ENCODE measurements at regions not wholly inside any gene's neighbourhood (a gene's known extent, or its start where the extent isn't known, plus 50 kb on each side); places are given as distances from the start of the nearest gene placed in this dataset.

DNA sequence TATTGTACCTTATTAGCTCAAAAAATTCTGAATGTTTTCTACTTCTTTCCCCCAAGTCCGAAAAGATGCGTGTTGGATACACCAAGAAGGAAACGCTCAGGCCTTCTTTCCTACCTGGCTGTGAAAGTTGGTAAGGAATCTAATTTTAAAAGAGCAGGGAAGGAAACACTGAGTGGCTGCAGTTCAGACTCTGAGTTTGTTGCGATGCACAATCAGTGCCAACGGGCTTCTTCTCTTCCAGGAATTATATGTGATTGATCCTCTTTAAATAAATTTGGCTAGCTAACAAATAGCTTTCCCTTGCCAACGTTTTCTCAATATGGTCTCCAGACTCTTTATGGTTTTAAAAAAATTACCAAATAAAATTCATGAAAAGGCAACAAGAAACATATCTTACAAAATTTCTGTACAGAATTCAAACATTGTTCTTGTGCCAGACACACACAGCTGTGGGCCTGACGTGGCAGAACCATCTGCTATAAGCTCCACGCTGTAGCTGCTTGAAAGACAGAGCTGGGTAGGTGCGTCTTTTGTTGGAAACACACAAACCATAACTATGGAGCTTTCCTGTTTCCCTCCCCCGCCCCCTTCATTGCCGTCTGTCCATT lies 493.1 kb downstream of the ZNF608 start:
- no peak for DNase-seq

DNA sequence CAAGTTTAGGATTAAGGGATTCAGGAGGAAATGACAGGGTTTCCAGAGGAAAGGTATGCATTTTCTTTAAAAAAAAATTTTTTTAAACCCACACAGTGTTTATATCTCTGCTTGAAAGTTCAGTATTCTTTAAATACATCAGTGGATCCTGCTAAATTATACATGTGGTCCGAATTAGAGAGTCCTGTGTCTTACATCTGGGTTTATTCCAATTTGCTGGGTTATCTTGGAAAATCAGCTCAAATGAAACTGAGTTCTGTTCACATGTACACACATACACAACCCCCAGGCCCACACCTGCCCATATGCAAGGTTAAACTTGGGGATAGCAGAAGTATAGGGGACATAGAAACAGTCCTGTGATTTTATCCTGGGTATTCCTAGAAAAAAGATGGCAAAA lies 493.7 kb downstream of the ZNF608 start:
- DNase-seq = no peak

DNA sequence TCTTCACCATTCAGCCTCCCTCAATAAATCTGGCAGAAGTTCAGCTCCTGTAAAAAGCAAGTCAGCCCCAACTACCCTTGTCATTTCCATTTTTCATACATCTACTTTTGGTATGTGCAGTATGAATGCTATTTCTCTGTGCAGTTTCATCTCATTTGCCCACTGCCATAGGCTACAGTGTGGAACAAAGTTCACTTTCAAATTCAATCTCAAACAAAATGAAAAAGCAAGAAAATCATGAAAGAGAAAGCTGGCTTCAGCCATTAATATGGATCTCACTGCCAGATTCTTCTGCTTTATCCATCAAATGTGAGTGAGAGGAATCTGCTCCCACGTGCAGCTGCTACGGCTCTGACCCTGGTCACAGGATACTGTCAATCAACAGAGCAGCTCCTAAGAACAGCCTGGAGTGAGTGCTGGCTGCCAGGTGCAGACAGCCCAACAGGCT lies 494.2 kb downstream of the ZNF608 start:
- no peak for DNase-seq

DNA sequence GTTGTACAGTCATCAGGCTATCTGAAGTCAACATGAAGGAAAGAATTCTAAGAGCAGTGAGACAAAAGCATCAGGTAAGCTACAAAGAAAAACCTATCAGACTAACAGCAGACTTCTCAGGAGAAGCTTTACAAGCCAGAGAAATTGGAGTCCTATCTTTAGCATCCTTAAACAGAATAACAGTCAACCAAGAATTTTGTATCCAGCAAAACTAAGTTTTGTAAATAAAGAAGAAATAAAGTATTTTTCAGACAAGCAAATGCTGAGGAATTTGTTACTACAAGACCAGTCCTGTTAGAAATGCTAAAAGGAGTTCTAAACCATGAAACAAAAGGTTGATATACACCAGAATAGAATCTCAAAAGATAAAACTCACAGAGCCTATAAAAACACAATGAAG lies 501.2 kb downstream of the ZNF608 start:
- no peak for DNase-seq

DNA sequence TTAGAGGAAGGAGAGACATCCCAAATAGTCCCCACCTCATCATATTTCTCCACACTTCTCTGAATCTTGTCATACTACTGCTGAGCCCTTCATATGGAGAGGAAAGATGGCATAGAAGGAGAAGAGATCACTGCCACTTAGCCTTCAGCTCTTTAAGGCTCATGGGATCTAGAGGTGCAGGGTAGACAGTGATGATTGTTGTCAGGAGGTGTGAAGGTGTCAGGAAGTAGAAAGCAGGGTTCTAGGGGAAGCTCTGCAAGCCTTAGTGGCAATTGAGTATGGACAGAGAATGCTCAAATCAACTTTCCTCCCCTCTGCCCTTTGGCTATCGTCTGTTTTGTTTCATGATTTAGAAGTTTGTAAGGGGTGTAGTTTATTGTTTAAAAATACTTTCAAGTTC lies 505.7 kb downstream of the ZNF608 start:
- DNase-seq = no peak

GRCh38 chr5:124239572-124239971 lies 506.9 kb downstream of the ZNF608 start:
- no peak for DNase-seq

- no peak for DNase-seq
These were observed 508.1 kb downstream of the ZNF608 start for GRCh38 chr5:124238350-124238749.

DNA sequence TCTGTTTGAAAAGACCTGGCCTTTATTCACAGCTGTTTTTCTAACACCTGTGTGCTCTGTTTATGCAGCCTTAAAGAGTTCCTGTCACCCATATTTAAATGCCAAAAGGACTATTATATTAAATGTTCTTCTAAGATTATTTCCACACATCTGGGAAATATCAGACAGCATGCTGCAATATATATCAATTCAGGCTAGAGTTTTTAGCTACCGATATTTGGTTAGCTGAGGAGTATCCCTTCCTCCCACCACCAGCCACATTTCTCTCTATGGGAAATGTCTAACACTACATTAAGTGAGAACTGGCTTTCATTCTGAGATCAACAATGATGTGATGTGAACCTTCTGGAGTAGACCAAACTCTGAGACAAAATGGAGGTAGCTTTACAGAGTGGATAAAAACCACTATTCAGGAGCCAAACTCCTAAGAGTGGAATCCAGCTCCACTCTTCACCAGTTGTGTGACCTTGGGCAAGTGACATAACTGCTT lies 509.2 kb downstream of the ZNF608 start:
- DNase-seq = no peak

DNA sequence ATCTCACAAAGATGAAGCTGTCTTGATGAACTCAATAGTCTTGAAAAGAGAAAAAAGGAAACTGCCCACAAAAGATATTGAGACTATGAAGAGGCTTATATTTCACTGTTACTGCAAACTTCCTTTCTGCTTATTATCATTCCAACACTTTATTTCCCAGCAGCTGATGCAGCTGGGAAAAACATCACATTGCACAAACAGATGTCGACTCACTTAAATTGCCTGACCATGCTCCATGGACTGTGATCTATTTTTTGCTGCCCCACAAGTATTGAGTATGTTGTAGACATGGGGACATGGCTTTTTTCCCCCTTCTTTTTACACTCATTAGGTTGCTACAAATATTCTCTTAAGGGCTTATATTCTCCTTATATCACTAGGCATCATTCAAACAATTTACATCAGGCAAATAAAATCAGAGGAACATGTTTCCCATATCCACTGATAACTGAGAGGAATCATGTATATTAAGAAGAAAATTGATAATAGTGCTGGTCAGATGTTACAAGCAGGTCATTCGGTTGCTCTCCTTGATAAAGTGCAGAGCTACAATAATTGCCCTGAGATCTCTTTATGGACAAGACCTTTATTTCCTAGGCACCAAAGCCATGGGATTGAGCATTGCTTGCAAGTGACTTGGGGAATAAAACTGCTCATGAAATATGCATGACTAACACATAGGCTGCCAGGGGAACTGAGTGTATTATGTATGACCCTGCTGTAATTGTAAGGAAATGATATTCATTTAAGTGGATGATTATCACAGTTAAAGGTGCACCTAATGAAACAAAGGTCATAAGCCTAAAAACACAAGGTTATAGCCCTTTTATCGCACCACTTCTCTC lies 509.9 kb downstream of the ZNF608 start:
- no peak for DNase-seq

GRCh38 chr5:124235576-124235975 lies 510.9 kb downstream of the ZNF608 start:
- DNase-seq = no peak

DNA sequence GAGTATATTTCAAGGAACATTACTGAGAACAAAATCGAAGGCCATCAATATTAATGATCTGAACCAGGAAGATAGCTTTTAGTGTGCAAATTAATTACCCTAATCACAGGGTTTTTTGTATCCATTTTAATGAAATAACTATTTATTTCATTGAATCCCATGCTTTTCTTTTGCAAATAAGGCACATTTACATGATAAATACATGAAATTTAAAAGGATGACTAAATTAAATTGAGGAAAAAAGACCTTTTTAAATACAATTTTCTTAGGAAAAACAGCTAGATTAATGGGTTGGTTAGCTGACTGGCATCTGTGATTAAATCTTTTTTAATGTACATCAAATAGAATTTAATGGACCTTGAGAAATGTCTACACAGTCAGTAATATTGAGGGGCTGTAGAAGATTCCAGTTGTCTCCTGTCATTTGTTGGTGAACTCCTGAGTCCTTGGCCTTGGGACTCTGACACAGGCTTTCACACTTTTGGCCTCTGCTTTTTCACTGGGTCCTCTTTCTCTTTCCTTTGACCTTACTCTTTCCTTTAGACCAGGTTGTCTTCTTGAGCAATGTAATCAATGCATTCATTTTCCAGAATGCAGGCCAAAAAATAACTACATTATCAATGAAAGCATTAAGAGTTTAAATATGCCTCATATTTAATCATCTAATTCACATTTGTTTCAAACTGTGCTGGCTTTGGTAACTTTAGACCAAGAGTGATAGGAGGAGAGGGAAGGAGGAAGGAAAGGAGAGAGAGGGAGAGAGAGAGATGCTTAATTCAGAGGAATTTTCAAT lies 511.5 kb downstream of the ZNF608 start:
- no peak for DNase-seq

DNA sequence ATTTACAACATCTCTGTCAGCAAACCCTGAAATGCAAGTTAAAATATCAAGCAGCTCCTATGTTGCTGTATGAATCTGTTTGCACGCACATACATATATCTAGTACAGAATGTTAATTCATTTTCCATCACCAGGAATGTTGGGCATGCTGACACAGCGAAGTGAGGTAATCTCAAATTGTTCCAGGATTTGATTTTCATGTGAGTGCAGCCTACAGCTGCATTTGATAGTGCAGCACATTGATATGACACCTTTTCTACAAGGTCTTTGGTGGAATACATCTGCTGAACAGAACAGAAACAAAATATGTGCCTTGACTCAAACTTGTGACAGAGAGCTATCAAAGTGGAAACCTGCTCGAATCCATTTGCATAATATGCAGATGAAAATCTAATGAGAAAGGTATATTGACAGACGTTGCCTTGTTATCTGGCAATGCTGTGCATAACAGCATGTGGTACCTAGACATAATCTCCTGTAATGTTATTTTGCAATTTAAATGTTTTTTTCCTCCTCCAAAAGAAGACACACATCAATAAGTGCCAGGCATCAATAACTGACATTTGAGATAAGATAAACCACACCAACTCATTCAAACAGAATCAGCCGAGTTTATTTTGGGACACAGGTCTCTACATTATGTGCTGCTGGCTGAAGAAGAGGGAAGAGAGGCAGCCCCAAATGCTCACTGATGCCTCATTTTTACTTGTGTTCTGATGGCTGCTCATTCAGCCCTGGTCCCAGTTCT lies 512.2 kb downstream of the ZNF608 start:
- DNase-seq = no peak

DNA sequence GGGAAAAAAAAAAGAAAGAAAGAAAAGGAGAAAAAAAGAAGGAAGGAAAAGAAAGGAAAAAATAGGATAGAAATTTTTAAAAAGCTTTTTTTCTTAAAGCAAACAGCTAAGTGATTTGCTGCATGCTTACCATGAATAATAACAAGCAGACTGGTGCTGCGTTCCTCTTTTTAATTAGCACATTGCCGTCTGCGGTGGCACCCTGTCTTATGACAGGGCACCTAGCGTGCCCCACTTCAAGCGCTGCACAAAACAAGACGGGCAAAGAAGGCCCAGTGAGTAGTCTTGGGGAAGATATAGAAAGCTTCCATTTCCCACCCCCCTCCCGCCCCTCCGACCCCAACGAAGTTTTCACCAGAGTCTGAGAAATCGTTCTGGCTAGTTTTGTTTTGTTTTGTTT lies 513.9 kb downstream of the ZNF608 start:
- DNase-seq = no peak

DNA sequence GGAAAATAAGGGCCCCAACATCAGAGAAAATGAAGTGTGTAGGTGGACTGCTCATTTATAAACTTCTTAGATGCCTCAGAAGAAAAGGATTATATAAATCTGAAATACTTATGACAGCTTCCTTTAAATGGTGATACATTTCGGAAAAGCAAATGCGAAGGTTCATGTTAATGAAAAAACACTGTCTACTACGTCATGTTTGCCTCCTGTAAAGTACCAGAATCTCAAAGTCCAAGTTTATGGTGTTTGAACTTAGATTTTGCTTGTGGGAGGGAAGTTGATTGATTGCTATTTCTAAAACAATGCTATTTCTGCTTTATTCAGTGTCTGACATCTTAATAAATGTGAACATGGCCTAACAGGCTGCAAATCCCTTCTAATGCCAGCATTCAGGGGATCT lies 514.6 kb downstream of the ZNF608 start:
- DNase-seq = no peak

DNA sequence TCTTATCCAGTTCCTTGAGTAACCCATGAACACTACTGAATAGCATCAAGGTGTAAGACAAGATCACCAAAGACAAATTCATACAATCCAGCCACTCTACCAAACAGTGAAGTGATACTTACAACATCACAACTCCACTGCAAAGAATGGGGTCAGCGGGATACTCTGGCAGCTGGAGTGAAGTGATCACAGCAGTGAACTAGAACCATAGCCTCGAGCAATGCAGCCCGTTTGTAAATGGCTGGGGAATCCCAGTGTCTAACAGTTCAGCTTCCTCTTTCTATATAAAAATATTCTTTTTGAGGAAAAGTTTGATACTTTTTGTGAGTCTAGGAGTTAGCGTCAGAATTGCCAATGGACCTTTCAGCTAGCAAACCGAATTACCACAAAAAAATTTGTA lies 515.2 kb downstream of the ZNF608 start:
- DNase-seq = no peak

DNA sequence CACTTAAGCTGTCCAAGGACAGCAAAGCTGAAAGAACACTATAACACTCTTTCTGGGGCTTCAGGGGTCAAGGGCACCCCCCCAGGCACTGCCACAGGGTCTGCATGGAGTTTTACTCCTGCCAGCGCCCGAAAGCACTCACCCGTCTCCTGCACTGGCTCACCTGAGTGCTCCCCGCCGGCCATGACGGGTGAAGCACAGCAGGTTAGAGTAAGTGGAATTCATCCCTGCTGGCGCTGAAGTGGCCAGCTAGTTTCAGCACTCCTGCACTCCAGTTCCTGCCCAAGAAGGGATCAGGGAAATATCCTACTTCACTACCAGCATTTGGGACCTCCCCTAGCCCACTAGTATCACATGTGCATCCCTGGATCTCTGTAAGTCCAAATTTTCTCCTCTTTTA lies 516.0 kb downstream of the ZNF608 start:
- no peak for DNase-seq

GRCh38 chr5:124229352-124229751 lies 517.1 kb downstream of the ZNF608 start:
- DNase-seq = no peak

DNA sequence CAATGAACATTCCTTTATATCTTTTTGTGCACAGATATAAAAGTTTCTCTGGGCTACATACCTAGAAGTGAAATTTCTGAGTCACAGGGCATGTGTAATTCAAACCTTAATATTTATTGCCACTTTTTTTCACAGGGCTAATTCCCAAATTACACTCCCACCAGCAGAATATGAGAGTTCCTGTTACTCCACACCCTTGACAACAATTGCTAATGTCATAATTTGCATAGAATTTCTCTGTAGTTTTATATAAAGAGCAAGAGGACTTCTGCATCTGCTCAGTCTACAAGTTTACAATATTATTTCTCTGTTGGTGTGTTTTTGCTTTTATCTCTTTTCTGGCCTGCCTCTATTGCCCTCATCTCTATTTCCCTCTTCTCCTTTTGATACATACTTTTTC lies 518.5 kb downstream of the ZNF608 start:
- no peak for DNase-seq

DNA sequence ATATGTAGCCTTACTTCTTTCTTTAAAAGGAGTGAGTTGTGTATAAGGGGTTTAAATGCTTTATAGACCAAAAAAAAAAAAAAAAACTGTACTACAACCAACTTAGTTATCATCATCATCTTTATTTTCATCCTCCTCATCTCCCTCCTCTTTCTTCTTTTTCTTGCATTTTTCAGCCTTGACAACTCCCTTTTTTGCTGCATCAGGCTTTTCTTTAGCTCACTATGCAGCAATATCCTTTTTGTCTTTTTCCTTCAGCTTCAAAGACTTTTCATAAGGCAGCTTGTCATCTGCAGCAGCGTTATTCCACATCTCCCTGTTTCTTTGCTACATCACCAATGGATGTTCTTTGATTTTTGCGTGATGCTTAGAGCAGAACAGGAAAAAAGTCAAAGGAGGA lies 526.0 kb downstream of the ZNF608 start:
- DNase-seq = no peak

DNA sequence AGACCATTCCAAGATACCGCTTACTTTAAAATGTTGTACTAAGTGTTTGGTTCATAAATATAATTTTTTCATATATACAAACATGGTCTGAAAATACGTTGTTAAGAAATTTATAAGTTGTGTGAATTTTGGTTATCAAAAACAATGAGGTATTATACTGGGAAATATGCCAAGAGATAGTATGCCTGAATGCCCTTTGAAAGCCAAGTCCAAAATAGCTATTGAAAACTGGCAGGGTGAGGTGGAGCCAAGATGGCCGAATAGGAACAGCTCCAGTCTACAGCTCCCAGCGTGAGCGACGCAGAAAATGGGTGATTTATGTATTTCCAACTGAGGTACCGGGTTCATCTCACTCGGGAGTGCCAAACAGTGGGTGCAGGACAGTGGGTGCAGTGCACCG lies 533.5 kb downstream of the ZNF608 start:
- DNase-seq = no peak

DNA sequence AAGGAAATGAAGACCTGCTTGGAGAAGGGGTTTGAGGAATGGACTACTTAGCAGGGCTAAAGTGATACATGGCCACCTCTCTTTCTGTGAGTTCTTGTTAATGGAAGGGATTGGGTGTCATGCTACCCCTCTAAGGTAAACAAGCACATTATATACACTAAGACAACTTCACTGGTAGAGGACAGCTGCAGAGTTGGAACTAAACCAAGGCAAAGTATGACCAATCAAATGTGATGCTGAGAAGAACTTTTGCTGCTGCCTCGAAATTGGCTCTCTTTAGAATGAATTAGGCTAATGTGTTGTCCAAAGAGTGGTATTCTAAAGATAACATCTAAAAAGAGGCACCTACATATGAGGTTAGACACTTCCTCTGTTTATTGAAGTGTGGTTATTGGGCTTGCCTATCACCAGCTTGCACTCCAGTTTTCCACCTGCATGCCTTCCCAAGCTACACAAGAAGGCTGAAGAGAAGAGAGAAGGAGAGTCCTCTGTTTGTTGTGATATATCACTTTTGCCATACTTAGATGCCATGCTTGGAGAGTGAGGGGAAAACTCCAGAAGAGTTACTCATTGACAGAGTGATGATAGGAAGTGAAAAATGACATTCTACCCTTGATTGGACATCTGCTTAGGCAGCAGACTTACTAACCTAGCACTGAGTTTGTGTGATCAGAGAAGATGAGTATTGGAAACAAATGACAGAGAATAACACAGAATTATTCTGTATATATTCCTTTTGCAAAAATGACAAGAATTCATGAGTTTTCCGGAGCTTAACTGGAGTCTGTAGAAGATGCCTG lies 536.1 kb downstream of the ZNF608 start:
- DNase-seq = no peak

GRCh38 chr5:124207118-124207517 lies 539.3 kb downstream of the ZNF608 start:
- no peak for DNase-seq

Measured in CD4-positive, alpha-beta T cell treated with Interleukin-4 for 1 hour (primary cell).